HG02973 (cell line): ENCODE measurements at regions not wholly inside any gene's neighbourhood (a gene's known extent, or its start where the extent isn't known, plus 50 kb on each side); places are given as distances from the start of the nearest gene placed in this dataset.
"Not testable (repeated sequence)": the region's sequence is repeated elsewhere in the genome, so short reads cannot be mapped to it uniquely, and the experiment has no call there.

Experiments used
- ATAC-seq: cut with Tn5 transposase; IDR thresholded peaks from one replicate; pipeline ENCODE4 v1.9.1; 2021; ENCODE audit warnings: moderate library complexity; ENCODE audit not compliant: unreplicated experiment

DNA sequence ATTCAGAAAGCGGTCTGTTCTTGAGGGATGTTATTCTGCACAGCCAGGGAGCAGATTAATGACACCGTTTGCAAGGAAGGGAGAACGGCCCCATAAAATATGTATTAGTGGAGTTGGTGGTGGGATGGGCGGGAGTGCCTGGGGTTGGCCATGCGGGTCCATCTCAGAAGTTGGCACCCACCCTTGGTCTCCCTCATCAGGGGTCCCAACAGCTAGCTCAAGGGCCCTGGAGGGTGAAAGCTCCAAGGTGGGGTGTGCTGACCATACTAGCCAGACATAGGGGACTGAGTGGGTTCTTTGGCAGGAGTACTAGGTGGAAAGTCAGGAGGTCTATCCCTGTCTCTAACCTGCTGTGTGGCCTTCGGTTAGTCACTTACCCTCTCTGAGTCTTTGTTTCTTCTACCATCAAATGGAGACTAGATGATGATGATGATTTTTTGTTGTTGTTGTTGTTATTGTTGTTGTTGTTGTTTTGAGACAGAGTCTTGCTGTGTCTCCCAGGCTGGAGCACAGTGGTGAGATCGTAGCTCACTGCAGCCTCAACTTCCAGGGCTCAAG lies 83.2 kb upstream of the BRD7 start:
- no peak for ATAC-seq

DNA sequence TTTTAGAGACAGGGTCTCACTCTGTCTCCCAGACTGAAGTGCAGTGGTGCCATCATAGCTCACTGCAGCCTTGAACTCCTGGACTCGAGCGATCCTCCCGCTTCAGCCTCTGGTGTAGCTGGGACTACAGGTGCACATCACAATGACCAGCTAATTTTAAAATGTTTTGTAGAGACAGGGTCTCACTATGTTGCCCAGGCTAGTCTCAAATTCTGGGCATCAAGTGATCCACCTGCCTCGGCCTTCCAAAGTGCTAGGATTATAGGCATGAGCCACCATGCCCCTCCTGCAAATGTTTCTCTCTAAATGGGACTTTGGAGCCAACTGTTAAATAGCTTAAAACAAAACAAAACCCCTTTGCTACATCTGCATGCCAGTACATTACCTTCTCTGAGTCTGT lies 82.2 kb upstream of the BRD7 start:
- ATAC-seq = no peak

DNA sequence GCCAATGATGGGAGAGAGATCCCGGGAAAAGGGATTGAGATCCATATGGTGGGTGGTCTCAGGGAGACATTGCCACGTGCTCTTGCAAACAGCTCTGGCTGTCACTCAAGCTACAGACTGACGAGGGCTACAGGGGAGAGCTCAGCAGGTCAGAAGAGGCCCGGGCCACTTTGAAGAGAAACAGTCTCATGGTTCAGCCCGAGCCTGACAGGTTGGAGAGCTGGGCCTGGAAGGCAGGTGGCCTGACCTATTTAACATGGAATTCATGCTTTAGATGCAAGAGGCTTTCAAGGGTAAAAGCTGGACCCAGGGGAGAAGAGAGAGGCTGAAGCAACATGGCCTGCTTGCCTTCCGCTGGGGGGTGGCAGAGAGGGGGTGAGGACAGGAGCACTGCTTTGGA lies 81.0 kb upstream of the BRD7 start:
- ATAC-seq = no peak

DNA sequence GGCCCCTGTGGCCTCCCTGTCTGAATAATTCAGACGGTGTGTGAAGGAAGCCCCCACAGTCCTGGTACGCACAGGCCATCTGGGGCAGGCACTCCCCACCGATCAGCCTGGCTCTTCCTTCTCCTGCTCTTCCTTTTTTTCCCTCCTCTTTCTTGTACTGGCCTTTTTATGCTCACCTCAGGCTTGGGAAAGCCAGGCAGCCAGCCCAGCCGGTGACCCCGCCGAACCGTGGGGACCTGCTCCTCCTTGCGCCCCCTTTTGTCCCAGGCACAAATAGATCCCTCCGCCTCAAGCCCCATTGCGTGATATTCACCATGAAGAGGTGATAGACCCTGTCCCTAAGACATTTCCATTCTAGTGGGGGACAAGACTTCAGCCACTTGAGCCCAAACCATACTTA lies 80.2 kb upstream of the BRD7 start:
- ATAC-seq = no peak

DNA sequence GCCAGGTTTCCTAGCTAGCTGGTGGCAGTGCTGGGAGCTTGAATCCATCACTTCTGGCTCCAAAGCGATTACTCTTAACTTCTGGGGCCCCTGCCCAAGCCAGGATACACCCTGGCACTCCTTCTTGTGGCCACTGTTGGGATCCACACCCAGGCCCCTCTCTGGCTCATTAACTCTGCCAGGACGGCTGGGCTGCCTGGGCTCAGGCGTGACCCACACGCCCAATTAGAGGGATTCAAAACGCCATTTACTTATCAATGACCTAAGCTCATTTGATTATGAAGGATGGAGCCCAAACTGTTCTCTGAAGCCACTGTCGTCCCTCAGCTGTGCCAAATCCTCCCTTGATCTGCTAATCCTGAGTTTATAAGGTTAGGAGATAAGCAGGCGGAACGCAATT lies 79.7 kb upstream of the BRD7 start:
- ATAC-seq = no peak

DNA sequence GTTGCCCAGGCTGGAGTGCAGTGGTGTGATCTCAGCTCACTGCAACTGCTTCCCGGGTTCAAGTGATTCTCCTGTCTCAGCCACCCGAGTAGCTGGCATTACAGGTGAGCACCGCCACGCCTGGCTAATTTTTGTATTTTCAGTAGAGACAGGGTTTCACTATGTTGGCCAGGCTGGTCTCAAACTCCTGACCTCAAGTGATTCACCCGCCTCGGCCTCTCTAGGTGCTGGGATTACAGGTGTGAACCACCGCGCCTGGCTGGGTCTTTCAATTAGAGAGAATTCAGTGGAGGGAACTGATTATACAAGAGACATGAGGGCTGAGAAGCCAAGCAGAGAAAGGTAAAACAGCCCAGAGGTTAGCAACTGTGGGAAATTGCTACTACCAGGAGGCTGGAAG lies 78.6 kb upstream of the BRD7 start:
- ATAC-seq = not testable (repeated sequence)

DNA sequence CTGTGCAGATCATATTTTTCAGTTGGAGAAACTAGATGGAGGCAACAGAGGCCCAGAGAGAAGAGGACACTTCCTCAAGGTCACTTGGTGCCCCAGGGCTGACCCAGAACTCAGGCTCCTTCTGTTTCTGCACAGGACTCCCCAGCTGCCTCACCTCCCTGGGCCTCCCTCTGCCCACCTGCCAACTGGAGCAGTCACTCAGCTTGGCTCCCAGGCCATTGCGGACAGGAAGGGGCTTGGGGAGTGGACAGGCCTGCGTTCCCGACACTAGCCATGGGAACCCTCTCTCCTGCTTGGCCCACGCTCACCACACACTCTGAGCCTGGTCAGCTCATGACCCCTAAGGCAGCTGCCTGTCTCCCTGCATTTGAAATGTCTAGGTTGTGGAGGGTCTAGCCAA lies 78.1 kb upstream of the BRD7 start:
- ATAC-seq = no peak

DNA sequence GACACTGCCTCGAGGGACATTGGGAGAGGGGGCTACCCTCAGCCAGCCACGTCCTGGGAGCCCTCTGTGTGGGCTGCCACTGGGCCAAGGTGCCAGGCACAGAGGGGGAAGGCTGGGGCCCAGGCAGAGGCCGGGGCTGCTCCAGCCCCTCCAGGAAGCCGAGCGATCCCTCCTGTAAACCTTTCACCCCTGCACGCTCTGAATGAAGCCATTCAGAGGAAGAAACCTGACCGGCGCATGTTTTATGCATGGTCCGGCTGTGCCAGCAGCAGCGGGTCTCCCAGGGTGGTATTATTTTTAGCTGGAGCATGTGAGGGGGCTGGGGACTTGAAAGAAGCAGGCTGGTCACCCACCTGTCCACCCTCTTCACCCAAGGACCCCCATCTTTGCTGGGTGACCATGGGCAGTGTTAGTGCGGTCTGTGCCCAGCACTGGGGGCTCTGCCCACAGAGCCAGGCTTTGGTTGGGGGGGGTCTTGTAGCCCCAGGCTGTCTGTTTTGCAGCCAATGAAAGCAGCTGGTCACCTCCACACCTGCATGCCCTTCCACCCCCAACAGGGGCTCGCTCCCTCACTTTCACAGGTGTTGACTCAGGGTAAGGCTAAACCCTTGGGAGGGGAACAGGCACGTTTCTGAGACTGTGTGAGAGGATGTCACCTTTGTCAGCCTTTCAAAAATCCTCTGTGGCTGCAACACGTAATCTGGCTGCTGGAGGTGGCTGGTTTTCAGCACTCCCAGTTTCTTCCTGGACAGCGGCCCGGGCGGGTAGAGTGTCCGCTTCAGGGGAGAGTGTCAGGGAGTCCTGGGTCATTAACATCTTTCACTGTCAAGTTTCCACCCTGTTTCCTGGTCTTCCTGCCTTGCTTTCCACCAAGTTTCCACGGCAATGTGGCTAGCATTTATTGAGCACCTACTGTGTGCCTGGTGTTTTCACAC lies 77.1 kb upstream of the BRD7 start:
- ATAC-seq = no peak

DNA sequence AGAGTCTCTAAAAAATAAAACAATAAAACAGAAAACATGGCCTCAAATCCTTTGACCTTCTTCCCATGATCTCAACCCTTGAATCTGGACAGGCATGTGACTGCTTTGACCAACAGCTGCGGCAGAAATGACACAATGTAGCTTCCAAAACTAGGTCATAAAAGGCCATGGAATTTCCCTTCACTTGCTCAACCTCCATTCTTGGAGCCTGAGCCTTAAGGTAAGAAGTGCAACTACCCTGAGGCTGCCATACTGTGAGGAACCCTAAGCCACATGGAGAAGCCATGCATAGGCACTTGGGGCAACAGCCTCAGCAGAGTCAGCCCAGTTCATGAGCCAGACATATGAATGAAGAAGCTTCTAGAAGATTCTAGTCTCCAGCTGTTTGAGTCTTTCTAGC lies 75.7 kb upstream of the BRD7 start:
- no peak for ATAC-seq

DNA sequence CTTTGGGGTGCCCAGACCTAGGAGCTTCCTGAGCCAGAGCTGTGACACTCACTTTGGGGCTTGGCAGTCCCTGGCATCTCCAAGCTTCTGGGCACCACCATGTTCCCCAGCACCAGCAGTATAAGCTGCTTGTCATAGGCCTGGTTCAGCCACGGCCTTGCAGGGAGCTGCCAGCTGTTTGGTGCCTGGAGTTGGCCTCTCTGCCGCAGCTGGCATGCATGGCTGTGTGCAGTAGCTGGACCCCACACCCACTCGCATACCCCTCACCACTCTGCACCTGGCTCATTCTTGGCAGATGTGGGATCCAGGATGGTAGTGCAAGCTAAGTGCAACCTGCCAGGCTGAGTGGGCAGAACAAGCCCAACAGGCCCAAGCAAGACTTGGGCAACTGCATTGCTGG lies 73.4 kb upstream of the BRD7 start:
- no peak for ATAC-seq

DNA sequence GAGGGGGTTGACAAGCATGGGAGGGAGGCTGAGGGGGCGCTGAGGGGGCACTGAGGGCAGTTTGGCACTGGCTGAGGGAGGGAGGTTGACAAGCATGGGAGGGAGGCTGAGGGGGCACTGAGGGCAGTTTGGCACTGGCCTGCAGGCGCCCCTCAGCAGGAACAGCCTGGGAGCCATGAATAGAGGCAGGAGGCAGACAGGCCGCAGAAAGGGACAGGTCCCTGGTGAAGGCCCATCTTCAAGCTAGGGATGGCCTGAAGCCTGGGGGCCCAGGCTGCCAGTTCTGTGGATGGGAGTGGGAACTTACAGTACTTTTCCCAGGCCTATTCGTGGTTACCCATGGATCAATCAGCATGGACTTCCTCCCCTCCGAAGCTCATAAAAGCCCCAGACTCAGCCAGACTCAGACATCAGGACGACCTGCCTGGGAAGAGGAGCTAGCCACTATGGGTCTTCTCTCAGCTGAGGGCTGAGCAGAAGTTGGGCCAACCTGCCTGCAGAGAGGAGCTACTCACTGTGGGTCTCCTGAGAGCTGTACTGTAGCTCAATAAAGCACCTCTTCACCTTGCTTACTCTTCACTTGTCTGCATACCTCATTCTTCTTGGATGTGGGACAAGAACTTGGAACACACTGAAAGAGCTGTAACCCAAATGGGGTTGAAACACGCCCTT lies 72.8 kb upstream of the BRD7 start:
- ATAC-seq = no peak

DNA sequence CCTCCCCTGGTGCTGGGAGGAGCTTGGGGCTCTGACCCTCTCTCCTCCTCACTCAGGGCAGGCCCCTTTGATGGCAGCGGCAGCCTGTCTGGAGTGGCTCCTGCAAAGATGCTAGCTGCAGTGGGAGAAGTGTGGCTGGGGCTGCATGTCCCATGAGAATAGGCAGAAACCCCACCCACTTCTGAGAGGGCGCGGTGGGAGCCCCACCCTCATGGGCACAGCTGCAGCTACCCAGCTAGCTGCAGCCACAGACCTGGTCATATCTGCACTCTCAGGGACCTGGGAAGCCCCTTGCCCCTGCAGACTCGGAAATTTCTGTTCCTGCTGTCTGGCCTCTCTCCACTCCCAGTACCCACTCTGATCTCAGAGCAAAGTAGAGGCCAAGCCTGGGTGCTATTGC lies 72.2 kb upstream of the BRD7 start:
- ATAC-seq = no peak

DNA sequence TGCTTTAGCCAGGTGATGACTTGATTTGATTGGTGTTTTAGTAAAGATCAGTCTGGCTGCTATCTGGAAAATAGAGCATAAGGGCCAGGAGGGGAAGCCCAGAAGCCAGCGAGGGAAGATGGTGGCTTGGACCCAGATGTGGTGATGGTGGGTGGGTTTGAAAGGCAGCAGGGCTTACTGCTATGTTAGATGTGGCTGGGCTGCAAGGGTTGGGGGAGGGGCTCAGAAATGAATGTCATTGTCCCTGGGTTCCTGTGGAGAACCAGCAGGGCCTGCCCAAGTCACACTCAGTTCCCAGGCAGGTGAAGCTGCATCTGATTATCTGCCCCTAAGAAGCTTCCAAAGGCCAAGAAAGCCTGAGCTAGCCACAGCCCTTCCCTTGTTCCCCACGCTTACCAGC lies 71.7 kb upstream of the BRD7 start:
- no peak for ATAC-seq

DNA sequence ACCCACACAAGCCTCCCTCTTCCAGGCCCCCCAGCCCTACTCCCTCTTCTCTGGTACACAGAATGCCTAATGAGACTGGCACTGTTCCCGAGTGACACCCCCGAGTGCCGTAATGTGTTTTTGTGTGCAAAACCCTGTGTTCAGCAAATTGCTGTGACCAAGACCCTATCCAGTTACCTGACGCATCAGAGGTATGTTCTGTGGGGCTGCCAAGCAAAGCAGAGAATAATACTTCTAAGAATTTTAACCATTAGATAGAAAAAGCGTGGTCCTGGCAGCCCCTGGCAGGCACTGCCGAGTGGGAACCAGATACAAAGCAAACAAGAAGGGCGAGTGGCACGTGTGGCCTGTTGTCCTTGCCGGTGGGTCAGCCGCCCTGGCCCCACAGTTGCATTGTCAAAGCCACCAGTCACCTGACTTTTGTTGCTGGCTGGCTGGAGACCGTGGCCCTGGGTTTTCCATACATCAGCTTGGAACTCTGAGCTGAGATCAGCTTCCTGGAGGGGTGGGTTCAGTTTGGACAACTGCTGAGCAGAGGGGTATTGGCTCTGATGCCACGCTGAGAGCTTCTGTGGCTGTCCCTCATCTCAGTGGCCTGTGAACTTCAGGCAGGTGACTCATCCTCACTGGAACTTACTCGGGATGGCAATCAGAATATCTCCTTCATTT lies 69.1 kb upstream of the BRD7 start:
- no peak for ATAC-seq

DNA sequence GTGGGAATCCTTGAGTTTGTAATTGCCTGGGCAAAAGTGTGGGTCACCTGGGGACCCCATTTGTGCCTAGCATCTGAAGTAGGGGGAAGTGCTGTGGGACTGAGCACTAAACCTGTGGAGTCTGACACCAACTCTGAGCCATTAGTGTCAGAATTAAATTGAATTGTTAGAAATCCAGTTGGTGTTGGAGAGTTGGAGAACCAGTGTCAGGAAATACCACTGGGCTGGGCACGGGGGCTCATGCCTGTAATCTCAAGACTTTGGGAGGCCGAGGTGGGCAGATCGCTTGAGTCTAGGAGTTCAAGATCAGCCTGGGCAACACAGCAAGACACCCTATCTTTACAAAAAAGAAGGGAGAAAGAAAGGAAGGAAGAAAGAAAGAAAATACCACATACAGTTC lies 67.5 kb upstream of the BRD7 start:
- ATAC-seq = no peak

DNA sequence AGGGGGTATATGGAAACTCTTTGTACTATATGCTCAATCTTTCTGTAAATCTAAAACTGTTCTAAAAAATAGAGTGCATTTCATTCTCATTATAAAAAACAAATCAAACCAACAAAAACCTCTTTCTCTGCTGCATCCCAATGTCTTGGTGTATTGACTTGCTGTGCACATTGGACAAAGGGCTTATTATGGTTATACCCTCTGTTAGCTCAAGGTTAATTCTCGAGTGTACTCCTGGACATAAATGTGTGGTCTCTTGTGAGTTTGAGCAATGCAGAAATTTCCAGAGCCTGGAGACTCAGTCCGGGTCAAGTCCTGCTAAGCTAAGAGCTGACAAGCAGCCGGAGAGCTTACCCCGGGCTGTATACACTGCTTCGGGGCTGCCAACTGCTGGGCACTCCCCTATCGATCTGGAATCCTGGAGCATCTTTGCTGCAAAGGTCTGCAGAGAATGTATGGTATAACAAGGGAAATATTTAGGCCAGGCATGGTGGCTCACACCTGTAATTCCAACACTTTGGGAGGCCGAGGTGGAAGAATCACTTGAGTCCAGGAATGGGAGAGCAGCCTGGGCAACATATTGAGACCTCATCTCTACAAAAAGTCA lies 66.2 kb upstream of the BRD7 start:
- ATAC-seq = no peak

DNA sequence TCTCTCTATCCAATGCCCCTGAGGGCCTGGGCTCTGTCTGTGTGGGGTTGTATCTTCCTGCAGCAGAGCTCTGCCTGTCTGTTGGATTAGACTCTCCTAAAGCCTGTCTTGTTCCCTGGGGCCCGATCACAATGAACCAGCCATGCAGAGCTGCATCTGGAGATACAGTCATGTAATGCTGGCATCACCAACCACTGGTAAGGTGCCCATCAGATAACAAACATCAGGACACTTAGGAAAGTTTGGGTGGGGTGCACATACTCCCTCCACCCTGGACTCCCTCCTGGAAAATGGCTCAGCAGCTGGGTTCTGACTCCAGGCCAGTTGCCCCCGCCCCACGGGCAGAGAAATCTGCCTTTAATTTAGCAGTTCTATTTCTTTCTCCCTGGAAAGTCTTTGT lies 61.3 kb upstream of the BRD7 start:
- no peak for ATAC-seq

DNA sequence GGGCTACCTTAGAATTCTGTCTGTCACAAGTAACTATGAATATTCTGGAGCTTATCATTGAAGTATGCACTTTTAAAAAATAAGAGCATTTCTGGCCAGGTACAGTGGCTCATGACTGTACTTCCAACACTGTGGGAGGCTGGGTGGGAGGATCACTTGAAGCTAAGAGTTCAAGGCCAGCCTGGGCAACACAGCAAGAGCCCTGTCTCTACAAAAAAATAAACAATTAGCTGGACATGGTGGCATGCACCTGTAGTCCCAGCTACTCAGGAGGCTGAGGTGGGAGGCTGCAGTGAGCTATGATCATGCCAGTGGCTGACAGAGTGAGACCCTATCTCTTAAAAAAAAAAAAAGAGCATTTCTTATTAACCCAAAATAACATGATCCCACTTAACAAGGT lies 60.0 kb upstream of the BRD7 start:
- no peak for ATAC-seq

DNA sequence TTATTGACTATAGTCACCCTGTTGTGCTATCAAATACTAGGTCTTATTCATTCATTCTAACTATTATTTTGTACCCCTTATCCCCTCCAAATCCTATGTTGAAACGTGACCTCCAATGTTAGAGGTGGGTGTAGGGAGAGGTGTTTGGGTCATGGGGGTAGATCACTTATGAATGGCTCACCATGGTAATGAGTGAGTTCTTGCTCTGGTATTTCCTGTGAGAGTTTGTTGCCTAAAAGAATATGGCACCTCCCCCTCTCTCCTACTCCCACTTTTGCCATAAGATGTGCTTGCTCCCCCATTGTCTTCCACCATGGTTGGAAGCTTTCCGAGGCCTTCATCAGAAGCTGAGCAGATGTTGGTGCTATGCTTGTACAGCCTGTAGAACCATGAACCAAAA lies 59.3 kb upstream of the BRD7 start:
- ATAC-seq = no peak

DNA sequence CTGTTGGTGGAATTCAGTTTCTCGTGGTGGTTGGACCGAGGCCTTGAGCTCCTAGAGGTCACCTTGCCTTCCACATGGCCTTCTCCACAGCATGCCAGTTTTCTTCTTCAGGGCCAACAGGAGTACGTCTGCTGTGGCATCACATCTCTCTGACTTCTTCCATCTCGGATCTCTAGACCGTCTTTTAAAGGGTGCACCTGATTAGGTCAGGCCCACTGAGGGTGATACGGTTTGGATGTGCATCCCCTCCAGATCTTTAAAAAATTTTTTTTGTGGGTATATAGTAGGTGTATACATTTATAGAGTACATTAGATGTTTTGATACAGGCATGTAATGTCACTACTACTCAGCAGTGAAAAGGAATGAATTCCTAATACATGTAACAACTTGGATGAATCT lies 58.3 kb upstream of the BRD7 start:
- no peak for ATAC-seq

DNA sequence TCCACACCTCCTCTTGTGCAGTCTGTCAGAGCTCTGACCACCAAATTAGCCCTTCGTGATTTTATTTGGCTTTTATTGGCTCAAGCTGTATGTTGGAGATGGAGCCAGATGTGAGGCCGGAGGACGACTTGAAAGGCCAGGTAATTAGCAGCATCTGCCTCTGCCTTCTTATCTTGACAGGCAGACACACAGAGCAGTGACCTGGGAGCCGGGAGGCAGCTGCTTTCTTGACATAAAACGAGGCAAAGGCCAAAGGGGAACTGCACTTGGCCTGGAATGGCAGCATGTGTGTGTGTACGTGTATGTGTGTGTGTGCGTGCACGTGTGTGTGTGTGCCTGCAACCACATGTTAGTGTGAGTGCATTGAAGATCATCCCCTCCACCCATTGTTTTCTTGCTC lies 56.9 kb upstream of the BRD7 start:
- ATAC-seq = no peak
